SK-N-SH treated with all-trans-retinoic acid at 6 μM for 48 hours (cell line): ENCODE measurements at regions not wholly inside any gene's neighbourhood (a gene's known extent, or its start where the extent isn't known, plus 50 kb on each side); places are given as distances from the start of the nearest gene placed in this dataset.

Experiments
- CREB5 ChIP-seq: fragments of 250-450 bp; sonication (Bioruptor Pico); IDR thresholded peaks from 2 replicates; pipeline ENCODE4 v1.5.1; 2020; ENCODE audit warnings: low read depth, mild to moderate bottlenecking, moderate library complexity
- PATZ1 ChIP-seq: fragments of 250-450 bp; sonication (Bioruptor Pico); IDR thresholded peaks from 2 replicates; pipeline ENCODE4 v1.8.0; 2020; ENCODE audit warnings: mild to moderate bottlenecking, moderate library complexity, borderline replicate concordance
- POU6F1 ChIP-seq: fragments of 250-450 bp; sonication (Bioruptor Pico); IDR thresholded peaks from 2 replicates; pipeline ENCODE4 v1.8.0; 2021; ENCODE audit warnings: low read depth, mild to moderate bottlenecking, moderate library complexity, borderline replicate concordance
- PPARA ChIP-seq: fragments of 250-450 bp; sonication (Bioruptor Pico); IDR thresholded peaks from 2 replicates; pipeline ENCODE4 v1.5.0; 2020; ENCODE audit warnings: mild to moderate bottlenecking, borderline replicate concordance
- RARB ChIP-seq: fragments of 250-450 bp; sonication (Bioruptor Pico); IDR thresholded peaks from 2 replicates; pipeline ENCODE4 v1.8.0; 2021; ENCODE audit warnings: mild to moderate bottlenecking, moderate library complexity
- TSHZ2 ChIP-seq: fragments of 250-450 bp; sonication (Bioruptor Pico); IDR thresholded peaks from 2 replicates; pipeline ENCODE4 v1.5.0; 2020; ENCODE audit warnings: mild to moderate bottlenecking, moderate library complexity
- ZC3H10 ChIP-seq: fragments of 250-450 bp; sonication (Bioruptor Pico); IDR thresholded peaks from 2 replicates; pipeline ENCODE4 v1.5.1; 2021; ENCODE audit warnings: mild to moderate bottlenecking, moderate library complexity
- ZFP30 ChIP-seq: fragments of 450-650 bp; formaldehyde crosslinking; IDR thresholded peaks from 2 replicates; pipeline ENCODE4 v1.5.0; 2022; ENCODE audit warnings: mild to moderate bottlenecking, moderate library complexity
- ZNF565 ChIP-seq: fragments of 450-650 bp; formaldehyde crosslinking; conservative IDR thresholded peaks from 2 replicates; pipeline ENCODE4 v1.5.0; 2020; ENCODE audit warnings: low read depth, mild to moderate bottlenecking, moderate library complexity
- TF ChIP-seq, protein P1 (sequence below): fragments of 250-450 bp; sonication (Bioruptor Pico); IDR thresholded peaks from 2 replicates; pipeline ENCODE4 v1.5.1; 2021; ENCODE audit warnings: mild to moderate bottlenecking, moderate library complexity

DNA sequence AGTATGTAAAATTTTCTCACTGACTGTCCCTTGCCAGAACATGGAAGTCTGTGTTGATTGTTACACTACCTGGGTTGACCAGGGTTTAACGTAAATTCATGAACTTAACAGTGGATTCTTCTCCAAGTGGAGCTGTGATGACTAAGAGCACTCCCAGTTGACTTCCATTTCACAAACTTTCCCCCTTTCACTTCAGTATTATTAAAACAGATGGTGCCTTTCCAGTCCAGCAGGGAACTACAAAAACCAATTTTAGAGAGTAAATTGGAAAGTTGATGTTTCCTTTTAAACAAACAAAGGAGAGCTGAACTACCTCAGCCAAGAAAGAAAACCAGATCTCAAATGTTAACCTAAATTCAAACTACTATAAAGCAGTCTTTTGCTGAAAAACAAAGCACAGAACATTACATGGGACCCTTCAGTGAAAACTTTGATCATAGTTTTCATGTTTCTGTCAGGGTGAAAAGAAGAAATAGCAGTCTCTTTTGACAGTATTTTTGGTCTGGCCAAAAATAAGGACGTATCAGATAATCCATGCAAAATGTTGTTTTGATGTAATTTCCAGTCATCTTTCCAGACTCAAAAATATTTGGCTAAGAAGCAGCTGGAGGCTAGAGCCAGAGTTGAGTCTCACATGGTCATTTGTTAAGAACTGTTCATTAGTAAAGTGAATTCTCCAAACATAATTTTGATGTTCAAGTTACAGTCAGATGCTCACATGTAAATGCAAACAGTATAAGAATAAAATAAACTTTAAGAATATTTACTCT, 479.9 kb upstream of the AKR1E2 start:
- TF ChIP-seq PPARA (CRISPR knock-in tag) (no peak), ZFP30 (no peak), CREB5 (CRISPR knock-in tag) (no peak), ZC3H10 (no peak), TSHZ2 (no peak), PATZ1 (CRISPR knock-in tag) (no peak), POU6F1 (no peak), ZNF565 (no peak), RARB (CRISPR knock-in tag) (no peak)
- TF ChIP-seq, protein P1, sequence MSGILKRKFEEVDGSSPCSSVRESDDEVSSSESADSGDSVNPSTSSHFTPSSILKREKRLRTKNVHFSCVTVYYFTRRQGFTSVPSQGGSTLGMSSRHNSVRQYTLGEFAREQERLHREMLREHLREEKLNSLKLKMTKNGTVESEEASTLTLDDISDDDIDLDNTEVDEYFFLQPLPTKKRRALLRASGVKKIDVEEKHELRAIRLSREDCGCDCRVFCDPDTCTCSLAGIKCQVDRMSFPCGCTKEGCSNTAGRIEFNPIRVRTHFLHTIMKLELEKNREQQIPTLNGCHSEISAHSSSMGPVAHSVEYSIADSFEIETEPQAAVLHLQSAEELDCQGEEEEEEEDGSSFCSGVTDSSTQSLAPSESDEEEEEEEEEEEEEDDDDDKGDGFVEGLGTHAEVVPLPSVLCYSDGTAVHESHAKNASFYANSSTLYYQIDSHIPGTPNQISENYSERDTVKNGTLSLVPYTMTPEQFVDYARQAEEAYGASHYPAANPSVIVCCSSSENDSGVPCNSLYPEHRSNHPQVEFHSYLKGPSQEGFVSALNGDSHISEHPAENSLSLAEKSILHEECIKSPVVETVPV (CRISPR knock-in tag), result no peak
